ENCODE measurements at regions not wholly inside any gene's neighbourhood (a gene's known extent, or its start where the extent isn't known, plus 50 kb on each side); places are given as distances from the start of the nearest gene placed in this dataset.

- TF ChIP-seq, protein P1, sequence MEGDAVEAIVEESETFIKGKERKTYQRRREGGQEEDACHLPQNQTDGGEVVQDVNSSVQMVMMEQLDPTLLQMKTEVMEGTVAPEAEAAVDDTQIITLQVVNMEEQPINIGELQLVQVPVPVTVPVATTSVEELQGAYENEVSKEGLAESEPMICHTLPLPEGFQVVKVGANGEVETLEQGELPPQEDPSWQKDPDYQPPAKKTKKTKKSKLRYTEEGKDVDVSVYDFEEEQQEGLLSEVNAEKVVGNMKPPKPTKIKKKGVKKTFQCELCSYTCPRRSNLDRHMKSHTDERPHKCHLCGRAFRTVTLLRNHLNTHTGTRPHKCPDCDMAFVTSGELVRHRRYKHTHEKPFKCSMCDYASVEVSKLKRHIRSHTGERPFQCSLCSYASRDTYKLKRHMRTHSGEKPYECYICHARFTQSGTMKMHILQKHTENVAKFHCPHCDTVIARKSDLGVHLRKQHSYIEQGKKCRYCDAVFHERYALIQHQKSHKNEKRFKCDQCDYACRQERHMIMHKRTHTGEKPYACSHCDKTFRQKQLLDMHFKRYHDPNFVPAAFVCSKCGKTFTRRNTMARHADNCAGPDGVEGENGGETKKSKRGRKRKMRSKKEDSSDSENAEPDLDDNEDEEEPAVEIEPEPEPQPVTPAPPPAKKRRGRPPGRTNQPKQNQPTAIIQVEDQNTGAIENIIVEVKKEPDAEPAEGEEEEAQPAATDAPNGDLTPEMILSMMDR (IDR thresholded peaks at IDR 0.05), result no peak
- no peak for TF ChIP-seq ZFX (IDR thresholded peaks at IDR 0.05; ENCODE audit: borderline replicate concordance)
Measured at GRCh38 chr9:90961375-90961774, 159.8 kb downstream of the SYK start.

Measured in 22Rv1 (cell line).